NCI-H1417 treated with DMSO at 0.1 percent for 48 hours (cell line): ENCODE measurements at regions not wholly inside any gene's neighbourhood (a gene's known extent, or its start where the extent isn't known, plus 50 kb on each side); places are given as distances from the start of the nearest gene placed in this dataset.
"Not testable (repeated sequence)": the region's sequence is repeated elsewhere in the genome, so short reads cannot be mapped to it uniquely, and the experiment has no call there.

Experiments used
- DNase-seq: peaks from one replicate; lab custom pipeline; 2025; lab: John Stamatoyannopoulos, UW

DNA sequence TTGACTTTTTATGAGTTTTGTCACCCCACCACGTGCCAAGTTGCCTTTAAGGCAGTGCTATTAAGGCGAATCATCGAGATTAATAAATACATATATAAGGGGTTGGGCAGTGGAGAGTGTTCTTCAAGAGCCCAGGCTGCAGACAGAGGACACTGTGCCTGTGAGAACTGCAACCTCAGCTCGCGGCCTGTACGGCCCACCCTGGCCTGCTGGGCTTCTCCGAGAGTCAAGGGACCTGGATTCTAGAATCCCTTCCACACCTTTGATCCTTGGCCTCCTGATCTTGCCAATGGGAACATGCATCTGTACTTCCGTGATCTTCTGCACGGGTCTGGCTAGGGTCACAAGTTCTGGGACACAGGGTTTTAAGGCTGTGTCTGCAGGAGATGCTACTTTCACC lies 54.5 kb downstream of the IRX5 start:
- no peak for DNase-seq

DNA sequence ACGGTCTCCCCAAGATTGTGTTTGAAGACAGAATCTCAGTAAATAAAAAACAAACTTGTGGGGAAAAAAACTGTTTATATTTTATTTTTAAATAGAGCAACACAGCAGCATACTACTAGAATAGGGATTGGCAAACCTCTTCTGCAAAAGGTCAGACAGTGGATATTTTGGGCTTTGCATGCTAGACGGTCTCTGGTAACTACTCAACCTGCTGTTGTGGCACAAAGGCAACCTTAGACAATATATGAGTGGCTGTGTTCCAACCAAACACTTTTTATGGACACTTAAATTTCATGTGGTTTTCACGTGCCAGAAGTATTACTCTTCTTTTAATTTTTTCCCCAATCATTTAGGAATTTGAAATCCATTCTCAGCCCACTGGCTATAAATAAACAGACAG lies 55.0 kb downstream of the IRX5 start:
- no peak for DNase-seq

DNA sequence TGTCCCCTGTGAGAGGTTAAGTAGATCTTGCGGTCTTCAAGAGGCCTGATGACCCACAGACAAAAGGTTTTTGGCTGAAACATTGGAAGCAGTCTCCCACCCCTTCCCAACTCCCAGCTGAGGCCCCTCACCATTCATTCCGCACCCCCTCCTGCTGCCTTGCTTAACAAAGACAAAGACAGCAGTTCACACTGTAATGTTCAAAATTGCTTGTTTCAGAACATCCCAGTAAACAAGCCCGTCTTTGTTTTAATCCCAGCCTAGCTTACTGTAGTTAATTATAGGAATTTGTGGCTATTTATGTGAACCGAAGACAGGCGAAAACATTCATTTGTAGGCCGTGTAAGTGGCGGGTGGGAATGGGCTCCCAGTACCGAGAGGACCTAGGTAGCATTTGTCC lies 55.7 kb downstream of the IRX5 start:
- DNase-seq = no peak

DNA sequence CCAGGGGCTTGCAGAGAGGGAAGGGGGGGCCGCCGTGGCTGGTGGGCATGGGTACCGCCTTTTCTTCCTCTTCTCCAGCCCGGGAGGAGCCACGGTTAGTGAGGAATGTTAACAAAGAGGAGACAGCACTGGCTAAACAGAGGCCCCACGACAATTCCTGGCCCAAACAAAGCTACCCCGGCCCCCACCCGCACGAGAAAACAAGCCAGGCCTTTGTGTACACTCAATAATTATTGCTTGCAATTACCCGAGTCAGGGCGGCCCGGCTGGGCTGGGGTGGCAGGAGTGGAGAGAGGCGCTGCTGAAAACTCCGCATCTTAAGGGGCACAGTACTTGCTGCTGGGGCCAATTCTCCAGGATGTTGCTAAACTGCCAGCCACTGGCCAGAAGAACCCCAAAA lies 56.4 kb downstream of the IRX5 start:
- DNase-seq = no peak

DNA sequence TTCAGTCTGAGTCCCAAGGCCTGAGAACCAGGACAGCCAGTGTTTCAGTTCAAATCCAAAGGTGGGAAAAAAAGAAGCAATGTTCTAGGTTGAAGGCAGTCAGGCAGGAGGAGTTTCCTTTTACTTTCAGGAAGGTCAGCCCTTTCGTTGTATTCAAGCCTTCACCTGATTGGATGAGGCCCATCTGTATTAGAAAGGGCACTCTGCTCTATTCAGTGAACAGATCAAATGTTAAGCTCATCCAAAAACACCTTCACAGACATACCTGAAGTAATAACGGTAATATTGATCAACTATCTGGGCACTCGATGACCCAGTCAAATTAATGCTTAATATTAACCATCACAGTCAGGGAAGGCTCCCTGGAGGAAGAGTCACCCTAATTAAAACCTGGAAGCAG lies 60.9 kb downstream of the IRX5 start:
- no peak for DNase-seq

DNA sequence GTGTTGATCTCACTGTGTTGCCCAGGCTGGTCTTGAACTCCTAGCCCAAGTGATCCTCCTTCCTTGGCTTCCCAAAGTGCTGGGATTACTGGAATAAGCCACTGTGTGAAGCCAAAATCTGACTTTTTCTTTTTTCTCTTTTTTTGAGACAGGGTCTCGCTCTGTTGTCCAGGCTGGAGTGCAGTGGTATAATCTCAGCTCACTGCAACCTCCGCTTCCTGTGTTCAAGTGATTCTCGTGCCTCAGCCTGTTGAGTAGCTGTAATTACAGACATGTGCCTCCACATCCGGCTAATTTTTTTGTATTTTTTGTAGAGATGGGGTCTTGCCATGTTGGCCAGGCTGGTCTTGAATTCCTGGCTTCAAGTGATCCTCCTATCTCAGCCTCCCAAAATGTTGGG lies 61.3 kb downstream of the IRX5 start:
- DNase-seq = not testable (repeated sequence)

DNA sequence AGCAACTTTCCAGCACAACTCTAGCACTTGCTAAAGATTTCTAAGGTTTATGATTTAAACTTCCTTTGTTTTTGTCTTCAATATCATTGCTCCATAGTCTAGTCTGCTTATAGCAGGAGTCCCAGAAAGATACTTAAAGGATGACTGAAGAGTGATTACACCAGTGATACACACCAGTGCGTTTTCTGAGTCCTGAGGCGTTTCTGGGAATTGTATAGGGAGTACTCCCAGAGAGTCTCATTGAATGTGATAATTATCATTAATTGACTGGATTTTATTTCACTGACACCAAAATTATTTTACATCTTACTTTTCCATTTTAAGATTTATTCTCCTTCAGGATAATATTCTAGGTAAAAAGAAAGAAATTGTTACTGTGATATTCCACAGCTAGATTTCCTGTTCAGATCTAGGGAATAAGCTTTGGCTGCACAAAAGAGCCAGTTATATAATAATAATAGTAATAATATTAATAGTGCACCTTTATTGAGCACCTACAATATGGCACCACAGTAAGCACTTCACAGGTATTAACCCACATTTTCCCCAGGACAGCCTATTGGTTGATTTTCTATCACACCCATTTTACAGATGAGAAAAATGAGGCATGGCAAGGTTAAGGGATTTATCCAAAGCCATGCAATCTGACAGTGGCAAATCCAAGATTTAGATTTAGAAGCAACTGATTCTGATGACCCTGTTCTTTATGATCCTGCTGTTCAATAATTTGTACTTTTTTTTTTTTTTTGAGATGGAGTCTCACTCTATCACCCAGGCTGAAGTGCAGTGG lies 62.6 kb downstream of the IRX5 start:
- DNase-seq = no peak

DNA sequence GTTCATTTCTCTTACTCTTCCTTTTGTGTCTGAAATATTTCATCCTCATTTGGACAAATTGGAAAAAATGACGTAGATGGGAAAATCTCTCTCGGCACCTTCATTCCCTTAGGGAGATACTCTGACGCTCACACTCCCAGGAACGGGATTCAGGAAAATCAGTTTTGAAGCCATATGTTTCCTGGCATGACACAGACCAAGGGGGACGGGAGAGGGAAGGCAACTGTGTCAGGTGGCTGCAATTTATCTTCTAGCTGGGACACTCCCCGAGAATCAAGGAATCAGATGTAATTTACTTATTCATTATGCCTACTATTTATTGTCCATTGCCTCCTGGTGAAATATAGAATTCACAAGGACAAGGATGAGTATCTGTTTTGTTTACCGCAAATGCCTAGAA lies 65.5 kb downstream of the IRX5 start:
- no peak for DNase-seq

DNA sequence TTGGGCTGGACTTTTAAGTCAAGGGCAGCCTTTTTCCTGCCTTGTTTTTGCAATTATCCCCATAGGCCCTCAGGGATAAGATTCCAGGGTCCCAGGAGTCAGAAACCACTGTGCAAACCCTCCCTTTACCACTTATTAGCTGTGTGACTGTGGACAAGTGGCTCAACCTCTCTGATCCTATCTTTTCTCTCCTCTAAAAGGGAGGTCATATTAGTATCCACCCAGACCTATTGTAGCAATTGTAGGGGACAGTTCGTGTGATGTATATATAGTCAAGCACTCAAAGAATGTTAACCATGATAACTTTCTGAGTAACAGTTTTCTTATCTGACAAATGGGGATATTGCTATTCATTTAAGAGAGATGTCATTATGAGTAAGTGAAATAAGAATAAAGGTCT lies 68.2 kb downstream of the IRX5 start:
- DNase-seq = no peak

DNA sequence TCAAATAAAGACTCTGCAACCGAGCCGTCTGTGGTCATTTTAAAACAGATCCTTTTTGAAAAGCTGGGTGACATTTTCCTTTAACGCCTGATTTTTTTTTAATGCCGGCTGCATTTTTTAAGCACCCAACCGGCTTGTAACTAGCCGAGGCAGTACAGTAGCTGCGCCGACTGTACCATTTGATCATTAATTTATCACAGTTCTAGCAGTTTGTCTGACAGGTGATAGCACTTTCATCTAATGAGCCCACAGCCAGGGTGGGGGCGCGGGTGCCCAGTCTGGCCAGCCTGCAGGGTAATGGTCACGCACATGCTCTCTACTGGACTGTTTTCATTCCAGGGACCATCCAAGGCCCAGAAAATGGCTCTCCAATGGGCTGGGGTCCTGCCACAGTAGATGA lies 68.8 kb downstream of the IRX5 start:
- DNase-seq = no peak

DNA sequence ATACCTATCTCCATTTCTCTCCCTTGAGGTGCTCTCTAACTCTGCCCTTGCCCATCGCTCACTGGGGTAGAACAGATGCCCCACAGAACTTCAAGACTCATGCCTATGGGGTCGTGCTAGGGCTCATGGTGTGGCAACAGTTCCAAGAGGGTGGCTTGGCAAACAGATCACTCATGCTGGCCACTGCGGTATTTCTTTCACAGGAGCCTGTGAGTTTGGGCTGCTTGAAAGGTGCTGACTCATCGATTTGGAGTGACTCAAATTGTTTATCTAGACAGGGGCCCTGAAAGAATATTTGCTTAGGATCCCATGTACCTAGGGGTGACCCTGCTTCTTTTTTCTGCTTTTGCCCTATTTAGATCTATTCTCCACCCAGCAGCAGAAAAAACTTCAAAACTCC lies 69.9 kb downstream of the IRX5 start:
- DNase-seq = no peak

DNA sequence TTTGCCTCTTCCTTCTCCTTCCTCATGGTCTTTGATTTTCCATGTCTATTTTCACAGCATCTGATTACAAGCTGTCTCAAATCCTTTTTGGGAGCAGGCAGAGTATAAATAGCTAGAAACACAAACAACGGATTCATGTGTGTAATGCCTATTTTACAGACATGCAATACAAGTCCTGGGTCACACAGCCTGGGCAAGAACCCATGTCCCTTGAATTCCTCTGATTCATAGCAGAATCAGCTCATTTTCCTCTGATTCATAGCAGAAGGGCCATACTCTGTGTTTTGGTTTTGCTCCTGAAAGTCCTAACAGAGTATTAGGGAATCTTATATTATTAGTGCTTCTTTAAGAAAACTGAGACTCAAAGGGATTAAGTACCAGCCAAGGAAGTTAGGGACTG lies 71.3 kb downstream of the IRX5 start:
- no peak for DNase-seq

DNA sequence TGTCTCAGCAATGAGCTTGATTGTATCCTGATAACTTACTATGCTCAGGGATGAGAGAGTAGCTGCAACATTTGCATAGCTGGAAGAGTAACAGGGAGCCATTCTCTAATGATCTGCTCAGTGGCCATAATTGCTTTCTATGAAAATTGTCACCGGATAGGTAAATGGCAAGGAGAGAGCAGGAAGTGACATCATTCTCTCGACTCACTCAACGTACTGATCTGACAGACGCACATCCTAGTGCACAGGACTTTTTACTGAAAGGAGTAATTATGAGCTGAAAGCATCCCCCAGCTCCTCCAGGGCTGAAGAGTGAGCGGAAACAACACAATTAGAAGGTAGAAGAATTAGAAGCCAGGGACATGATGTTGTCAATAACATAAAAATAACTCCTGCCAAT lies 71.8 kb downstream of the IRX5 start:
- DNase-seq = no peak

DNA sequence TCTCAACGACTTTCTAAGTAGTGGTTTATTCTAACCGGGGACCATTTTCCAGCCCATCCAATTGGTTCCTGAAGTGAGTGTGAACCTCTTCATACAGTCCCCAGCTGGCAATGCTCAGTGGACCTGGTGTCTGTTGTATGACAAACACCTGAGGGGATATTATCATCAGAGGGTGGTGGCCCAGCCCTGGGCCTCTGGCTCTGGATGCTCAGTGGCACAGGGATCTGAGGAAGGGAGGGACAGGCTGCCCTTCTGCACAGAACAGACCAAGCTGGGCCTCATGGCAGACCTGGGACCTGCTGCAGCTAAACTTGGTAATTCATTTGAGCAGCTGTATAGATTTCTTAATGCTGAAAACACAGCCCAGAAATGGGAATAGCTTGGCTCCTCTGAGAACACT lies 72.6 kb downstream of the IRX5 start:
- no peak for DNase-seq

DNA sequence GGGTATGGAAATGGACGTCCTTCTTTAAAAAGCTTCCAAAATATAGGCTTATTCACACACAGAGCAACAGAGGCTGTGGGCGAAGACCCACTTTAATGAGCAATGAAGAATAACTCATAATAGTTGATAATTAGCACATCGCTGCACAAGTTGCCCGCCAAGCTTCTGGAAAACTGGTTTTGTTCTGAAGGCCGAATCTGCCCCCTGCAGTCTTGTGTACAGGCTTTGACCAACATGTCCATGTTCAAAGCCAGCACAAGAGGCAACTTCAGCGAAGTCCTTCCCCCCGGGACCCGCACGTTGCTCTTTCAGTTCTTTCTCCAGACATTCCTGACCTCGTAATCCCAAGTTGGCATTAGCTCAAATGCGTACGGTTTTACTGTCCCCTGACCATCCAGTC lies 73.3 kb downstream of the IRX5 start:
- no peak for DNase-seq

DNA sequence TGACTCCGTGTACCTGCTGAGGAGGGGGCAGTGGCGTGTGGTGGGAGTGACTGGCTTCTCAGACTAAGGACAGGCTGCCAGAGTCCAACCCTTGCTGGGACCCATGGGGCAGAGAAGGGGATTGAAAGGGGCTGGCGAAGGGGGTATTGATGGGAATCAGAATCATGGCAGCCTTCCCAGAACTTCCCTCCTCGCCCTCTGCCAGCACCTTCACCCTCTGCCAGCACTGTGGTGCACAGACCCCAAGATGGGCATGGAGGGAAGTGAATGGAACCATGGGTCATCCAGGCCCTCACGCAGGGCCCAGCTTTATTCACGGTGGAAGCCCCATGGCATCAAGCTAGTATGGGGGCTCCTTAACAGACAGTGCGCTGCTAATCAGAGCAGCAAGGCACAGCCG lies 76.8 kb downstream of the IRX5 start:
- DNase-seq = no peak

DNA sequence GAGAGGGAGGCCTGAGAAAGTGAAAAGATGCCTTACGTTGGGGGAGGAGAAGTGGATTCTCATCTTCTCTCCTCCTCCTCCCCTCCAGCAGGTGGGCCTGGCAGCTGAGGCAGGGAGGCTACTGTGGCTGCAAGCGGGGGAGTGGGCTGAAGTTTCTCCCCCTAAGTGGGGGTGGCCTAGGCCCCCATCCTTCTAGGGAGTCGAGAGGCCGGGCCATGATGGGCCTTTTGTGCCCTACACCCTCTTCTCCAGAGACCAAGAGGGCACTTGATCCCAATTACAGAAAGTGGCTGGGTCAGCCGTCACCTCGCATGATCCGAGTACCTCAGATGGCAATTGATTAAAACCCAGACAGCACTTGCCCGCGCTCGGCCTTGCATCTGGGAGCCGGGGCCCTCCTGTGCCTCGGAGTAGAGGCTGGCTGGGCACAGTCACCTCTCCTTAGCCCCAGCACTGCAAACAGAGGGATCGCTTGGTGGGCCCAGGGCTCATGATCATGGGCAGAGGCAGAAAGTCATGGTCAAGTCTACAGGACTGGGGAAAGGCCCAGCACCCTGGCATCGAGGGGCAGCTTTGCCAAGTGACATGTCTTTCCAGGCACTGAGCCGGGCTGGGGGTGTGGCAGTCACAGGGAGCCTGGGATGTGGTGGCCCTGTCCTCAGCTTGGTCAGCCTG lies 78.3 kb downstream of the IRX5 start:
- no peak for DNase-seq

DNA sequence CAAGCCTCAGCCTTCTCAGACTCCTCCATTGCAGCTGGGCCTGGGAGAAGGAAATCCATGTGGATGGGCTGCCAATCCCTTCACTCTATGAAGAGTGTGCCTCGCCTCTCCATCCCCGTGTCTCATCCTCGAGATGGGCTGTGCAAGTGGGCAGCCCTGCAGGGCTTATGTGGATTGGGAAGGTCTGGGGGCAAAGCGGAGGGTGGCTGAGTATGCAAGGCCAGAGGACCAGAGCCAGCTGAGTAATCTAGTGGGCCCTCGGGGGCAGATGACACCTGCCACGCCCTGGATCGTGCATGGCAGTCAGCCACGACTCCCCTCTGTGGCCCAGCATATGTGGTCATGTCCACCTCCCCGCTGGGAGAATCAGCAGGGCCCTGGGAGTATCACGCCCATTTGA lies 78.9 kb downstream of the IRX5 start:
- no peak for DNase-seq

DNA sequence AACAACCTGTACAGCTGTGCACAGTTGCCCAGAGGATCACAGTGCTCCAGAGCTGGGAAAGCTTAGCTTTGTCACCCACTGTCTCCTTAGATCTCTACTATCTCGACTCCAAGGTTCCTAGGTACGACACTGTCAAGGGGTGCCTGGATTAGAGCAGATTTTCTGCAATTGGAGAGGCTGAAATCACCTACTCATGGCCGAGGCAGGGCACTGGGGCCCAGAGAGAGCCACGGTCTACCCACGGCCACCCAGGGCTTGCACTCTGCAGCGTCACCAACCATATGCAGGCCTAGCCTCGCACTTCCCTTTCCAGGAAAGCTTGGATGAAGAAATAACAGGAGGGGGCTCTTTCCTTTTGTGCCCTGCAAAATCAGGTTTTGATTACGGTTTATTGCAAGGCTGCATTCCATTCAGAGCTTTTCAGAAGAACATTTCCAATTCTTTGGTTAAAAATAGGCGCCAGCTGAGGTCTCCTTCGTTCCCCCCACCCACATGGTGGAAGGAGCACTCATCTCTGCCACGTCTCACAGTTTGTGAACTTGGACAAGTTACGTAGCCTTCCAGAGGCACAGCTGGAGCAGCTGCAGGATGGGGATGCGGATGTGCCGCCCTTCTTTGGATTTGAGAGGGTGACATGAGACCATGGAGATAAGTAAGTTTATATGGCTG lies 80.0 kb downstream of the IRX5 start:
- no peak for DNase-seq

DNA sequence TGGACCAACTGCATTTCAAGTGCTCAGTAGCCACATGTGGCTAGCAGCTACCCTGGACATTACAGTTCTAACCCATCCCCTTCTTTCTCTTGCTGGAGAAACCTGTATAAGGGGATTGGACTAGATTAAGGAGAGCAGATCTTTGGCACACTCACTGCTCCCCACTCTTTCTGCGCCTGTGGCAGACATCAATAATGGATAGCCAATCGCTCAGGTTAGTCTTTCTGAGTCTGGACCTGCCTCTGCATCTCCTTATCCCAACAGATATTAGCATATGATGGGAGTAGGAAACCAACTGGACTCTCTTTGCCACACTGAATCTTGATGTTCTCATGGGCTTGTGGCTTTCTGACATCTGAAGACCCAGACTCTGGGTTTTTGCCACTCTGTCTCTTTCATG lies 81.7 kb downstream of the IRX5 start:
- no peak for DNase-seq

DNA sequence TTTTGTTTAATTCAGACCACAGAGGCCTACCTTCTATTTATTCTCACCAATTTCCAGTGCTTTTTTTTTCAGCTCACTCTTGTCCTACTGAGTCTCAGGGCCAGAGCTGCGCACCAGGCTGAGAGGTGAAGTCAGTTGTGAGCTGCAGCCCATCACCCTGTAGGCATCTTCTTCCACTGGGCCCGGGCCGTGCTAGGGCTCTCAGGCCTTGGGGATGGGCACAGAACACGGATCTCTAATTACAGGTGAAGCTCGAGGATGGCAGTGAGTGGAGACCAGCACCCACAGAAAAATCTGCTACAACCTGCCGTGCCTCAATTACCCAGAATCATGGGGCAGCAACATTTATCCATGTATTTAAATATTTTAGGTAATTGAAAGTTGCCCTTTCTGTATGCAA lies 82.1 kb downstream of the IRX5 start:
- no peak for DNase-seq

DNA sequence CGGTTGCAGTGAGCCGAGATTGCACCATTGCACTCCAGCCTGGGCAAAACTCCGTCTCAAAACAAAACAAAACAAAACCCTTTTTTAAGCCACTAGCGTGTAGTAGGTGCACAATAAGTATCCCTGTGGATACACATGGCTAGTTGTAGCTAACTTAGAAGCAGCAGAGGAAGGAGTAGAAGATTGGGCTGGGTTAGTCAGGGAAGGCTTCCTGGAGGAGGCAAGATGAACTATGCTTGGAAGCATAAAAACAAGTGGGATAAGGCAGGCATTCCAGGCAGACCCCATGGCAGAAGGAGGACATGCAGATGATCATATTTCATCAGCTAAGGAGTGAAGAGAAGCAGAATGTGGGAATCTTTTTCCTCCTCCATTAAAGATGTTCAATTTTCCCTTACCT lies 83.4 kb downstream of the IRX5 start:
- DNase-seq = no peak

DNA sequence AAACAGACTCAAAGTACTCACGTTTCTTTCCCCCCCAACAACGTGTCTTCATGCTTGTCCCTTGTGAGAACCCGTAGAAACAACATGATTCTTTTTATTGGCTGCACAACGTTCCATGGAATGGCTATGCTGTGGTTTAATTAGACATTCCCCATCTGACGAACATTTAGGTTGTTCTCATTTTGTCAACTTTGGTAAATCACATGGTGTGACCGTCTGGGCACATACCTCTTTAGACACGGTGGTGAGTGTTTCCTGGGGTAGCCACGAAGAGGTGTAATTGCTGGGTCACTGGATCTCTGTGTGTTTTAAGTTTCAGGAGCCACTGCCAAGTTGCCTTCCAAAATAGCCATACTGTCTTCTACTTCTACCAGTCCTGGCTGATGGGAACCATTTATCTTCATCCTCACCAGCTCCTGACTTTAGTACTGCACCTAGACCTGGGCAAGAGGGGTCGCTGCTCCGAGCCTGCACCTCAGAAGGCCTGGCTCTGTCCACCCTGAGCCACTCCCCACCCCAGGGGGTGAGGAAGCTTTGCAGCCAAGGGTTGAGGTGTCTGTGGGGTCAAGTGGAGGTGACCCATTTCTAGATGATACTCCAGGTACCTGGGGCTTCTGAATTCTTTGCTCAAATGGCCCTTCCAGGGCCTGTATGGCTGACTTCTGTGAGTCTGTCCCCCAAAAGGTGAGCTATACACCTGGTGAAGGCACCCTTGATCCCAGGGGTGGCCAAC lies 84.7 kb downstream of the IRX5 start:
- no peak for DNase-seq
